HG03159 (cell line): ENCODE measurements at regions not wholly inside any gene's neighbourhood (a gene's known extent, or its start where the extent isn't known, plus 50 kb on each side); places are given as distances from the start of the nearest gene placed in this dataset.
"Not testable (repeated sequence)": the region's sequence is repeated elsewhere in the genome, so short reads cannot be mapped to it uniquely, and the experiment has no call there.

Experiments used
- ATAC-seq: cut with Tn5 transposase; IDR thresholded peaks from one replicate; pipeline ENCODE4 v1.9.1; 2021; ENCODE audit warnings: mild to moderate bottlenecking, moderate library complexity; ENCODE audit not compliant: unreplicated experiment

DNA sequence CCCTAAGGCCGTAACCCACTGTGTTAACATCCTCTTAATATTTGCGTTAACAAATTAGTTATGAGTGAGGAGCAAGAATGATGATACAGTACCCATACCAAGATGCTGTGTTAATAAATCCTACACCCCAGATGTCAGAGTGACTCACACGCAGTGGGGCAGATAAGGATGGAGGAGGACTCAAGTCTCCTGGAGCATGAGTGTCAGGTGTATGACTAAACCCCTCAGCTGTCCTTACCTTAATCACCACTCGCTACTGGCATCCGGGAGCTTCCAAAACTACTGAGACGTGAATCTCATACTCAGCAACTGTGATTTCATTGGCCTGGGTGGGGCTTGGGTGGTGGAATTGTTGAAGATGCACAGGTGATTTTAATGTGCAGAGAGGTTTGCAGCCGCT lies 131.3 kb upstream of the MTHFD1L start:
- ATAC-seq: no peak

DNA sequence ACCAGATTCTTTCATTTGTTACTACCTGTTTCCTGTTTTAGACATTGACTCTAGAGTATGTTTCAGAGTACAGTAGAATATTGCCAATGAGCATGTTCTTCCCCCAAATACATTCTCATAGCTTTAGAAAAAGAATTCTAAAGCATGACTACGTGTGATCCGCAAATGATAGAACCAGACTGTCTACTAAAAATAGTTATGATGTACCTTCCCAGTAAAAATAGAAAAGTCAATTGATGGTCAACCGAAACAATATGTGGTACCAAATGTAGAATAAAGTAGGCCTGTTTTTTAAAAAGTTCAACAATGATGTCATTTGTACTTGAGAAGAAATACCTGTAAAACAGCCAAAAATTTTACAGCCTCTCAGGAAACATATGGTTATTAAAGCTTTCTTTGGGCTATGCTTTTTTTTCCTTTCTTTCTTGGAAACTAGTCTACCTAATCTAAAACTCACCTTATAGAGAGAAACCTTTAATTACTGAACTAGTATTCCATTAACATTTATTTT lies 130.1 kb upstream of the MTHFD1L start:
- no peak for ATAC-seq

DNA sequence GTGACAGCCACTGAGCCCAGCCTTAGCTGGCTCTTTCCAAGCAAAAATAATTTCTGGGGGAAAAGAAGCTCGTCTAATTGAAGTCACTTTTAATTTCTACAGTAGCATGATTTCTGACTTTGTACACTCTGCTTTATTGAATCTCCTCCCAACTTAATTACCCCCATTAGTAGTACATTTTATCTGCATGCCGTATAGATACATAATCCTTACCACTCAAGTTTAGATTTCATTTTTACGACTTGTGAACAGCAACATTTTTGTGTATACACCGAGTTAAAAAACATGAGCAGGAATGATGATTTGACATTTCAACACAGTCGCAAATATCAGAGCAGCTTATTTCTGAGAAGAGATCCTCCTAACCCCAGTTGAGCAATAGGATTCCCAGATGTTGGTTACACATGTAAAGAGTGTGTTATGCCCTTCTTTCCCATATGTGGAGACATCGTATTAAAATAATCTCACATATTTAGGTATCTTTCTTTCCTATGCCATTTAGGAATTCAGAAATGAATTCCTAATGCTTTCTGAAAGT lies 127.3 kb upstream of the MTHFD1L start:
- ATAC-seq: no peak

DNA sequence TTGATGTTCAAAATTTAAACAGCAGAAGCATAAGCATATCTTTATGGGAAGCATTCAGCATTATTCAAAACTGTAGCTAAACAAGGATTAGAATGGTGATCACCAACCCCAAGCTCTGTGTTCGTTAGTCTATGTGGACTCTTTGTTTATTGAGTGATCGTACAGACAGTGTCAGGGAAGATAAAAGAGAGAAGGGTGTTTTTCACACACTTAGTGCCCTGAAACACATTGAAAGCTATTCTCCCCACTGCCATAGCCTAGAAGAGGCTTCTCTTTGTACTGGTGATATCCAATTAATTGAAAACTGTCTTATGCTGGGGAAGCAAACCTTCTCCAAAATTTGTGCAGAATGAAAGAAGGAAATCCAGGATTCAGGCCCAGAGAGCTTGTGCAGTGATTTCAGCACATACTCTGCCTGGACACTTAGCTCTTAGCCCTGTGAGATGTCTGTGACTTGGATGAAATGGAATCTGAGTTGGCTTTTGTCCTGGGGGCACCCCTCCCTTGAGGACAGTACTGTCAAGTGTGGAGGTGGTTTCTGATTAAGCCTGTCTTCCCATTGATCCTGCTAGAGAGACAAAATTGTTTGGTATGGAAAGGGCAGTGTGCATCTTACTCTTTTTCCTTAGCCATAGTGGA lies 125.7 kb upstream of the MTHFD1L start:
- no peak for ATAC-seq

DNA sequence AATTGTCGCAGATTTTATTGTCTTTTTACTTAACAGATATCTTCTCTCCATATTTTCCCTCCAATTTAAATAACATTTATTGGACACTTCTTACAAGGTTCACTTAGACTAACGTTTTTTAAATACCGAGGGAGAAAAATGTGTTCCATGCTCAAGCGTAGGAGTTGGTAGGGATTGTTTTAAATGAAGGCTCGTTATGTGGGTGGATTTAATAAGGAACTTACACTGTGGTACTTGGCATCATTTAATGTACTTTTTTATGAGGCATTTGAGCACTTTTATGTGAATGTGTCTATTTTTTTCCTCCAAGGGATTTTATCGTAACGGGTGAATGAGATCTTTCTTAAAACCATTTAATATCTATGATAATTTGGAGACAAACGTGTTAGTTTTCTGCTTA lies 125.0 kb upstream of the MTHFD1L start:
- ATAC-seq: no peak

DNA sequence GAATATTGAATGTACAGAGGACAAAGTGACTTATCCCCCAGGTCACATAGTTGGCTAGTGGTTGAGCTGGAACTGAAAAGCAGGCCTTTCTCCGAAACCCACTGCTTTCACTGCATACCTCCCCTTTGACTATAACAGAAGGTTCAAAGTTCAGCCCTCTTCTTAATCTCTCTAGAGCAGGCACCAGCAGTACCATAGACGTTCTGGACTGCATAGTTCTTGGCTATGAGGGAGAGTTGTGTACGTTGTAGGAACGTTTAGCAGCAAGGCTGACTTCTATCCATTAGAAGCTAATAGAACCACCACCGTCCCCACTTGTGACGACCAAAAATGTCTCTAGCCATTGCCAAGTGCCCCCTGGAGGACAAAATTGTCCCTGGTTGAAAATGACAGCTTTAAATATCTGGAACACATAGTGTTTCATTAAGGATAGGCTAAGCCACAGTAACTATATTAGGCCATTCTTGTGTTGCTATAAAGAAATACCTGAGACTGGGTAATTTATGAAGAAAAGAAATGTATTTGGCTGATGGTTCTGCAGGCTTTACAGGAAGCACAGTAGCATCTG lies 123.8 kb upstream of the MTHFD1L start:
- no peak for ATAC-seq

DNA sequence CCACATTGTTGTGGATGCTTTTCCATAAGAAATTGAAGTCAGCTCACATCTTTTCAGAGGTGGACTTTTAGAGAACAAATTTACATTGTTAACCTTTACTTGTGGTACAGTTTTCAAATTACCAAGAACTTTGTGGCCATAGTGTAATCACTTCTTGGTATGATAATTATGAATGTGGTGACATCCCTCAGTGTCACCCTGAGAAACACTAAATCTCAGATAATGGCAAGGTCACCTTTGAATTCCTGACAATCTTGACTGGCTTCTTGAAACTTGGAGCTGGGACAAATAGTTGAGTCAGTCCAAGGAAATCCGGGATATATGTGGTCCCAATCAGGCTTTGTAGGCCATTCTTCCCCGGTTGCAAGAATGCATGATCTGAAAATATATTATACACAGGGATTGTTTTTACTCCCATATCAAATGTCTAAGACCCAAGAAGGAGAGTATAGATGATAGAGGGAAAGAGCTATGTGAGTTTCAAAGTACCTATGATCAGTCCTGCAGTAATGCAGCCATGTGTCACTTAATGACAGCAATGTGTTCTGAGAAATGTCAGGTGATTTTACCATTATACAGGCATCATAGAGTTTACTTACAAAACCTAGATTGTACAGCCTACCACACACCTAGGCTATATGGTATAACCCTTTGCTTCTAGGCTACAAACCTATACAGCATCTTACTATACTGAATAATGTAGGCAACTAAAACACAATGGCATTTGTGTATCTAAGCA lies 120.8 kb upstream of the MTHFD1L start:
- no peak for ATAC-seq

DNA sequence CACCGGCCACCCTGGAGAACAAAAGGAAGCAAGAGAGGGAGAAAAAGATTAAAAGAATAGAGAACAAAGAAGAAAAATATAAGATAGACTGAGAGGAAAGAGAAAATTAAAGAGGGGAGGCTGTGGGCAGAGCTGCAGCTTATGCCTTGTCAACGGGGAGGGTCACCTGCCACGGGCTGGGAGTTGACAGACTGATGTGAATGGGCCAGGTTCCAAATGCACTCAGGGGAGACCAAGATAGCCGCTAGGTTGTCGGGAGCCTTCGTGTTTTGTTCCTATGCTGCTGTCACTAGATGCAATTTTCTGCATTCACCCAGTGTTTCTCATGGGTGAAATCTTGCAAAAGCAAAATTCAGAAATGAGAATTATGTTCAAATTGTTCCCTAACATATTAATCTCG lies 119.6 kb upstream of the MTHFD1L start:
- no peak for ATAC-seq

DNA sequence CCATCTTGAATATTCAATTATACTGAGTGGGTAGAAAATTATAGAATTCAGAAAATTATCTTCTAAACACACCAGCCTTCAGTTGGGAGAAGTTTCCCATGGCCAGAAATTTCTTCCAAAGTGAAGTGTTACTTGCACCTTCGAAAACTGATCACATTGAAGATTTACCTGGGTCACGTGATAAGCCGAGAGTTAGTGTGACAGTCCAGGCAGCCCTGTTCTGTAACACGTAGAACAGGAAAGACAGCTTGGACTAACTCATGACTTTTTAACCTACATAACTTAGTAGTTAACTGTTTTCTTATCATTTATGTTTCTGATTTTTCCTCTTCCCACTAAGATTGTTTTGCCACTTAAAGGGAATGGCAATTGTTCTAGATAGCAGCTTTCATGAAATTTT lies 118.3 kb upstream of the MTHFD1L start:
- no peak for ATAC-seq

DNA sequence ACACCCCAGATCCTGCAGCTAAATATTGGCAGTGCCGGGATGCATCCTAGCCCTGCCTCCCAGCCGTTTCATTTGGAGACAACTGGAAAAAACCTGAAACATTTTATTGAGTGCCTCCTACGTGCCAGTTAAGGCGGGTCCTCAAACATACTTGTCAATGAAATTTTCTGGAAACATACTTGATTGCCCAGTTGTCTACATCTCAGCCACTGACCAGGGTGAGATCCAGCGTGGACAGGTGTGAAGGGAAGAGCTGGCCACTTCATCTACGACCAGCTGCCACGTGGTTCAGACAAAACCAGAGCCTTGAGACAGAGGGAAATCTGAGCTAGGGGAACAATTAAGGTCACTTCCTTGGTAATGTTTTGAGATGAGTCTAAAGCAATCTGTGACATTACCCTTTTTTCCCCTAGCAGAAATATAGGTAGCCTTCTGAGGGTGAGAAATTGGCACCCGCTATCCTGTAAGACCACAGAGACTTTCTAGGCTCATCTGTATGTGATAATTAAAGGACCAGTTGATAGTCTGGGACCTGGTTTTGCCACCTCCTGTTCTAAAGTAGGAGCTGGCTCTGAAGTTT lies 116.3 kb upstream of the MTHFD1L start:
- no peak for ATAC-seq

DNA sequence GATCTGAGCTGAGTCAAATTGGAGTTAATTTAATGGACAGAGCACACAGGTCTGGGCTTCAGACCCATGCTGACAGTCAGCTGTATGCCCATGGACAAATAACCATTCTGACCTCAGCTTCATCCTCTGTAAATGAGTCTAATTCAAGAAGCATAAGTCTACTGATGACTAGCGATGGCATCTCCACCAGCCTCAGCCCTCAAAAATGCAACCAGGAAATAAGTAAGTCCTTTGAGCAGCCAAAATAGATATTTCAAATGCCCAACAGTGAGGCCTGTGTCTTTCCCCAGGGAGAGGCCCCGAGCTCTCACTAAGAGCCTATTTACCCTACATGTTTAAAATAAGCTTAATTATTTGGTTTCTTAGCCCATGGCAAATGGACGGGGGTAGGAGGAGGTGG lies 114.2 kb upstream of the MTHFD1L start:
- no peak for ATAC-seq

DNA sequence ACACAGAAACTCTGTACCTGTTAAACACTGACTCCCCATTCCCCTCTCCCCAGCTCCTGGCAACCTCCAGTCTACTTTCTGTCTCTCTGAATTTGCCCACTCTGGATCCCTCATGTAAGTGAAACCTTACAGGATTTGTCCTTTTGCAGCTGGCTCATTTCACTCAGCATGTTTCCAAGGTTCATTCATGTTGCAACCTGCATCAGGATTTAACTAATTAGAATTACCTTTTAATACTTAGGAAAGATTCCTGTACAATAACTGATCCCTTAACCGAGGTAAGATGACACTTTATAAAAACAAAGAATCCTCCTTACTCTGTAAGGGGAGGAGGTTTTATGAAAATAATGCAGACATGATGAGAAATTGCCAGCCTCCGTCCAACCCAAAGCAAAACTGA lies 113.1 kb upstream of the MTHFD1L start:
- ATAC-seq: no peak

DNA sequence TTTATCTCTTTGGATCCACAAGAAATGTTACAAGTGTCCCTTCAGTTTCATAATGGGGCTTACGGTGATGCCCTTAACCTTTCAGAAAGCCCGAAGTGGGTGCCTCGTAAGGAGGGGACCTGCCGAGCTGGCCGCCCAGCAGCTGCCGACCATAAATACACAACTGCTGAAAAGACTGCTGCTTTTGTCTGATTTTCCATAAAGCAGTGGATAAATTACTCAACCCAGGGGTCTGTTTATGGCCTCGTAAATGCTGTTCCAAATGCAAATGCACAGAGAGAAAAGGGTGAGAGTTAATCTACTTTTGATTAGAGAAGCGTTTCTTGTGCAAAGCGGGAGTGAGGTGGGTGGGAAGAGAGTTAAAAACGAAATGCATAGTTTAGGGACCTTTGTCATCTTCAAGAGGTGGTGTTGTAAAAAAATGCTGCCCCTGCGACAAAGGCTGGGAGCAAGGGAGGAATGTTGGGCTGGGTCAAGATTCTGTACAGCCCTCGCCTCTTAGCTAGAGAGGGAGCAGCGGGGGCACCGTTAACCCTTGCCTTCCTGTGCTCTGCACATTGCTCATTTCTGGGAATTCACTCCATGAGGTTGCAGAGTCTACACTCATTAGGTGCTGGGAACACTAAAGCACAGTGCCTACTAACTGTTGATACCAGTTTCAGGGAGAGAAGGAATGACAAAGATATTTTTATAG lies 112.0 kb upstream of the MTHFD1L start:
- ATAC-seq: no peak

DNA sequence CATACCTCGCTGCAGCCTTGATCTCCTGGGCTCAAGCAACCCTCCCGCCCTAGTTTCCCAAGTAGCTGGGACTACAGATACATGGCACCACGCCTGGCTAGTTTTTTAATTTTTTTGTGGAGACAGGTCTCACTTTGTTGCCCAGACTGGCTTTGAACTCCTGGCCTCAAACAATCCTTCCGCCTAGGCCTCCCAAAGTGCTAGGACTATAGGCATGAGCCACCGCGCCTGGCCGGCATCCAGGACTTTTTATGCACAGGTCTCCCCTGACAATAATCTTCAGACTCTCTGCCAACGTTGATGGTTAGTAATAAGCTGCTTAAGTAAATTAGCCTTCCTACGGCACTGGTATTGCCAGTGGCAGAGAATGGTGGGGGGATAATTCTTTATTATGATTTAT lies 110.5 kb upstream of the MTHFD1L start:
- ATAC-seq: no peak

DNA sequence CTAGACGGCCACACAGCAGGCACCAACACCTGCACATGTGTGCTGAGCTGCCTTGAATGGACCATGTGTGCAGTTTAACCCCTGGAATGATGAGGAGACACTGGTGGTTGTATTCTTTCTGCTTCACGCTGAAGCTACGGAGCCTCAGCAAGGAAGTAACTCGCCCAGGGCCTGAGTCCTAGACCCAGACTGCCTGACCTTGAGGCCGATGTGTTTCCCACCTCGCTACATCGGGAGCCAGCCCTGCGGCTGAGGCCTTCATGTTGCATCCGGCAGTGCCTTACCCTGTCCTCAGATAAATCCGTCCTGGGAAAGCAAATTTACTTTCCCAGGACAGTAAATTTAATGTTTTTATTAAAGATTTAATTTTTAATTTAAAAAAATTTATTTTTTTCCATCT lies 110.0 kb upstream of the MTHFD1L start:
- ATAC-seq: no peak

DNA sequence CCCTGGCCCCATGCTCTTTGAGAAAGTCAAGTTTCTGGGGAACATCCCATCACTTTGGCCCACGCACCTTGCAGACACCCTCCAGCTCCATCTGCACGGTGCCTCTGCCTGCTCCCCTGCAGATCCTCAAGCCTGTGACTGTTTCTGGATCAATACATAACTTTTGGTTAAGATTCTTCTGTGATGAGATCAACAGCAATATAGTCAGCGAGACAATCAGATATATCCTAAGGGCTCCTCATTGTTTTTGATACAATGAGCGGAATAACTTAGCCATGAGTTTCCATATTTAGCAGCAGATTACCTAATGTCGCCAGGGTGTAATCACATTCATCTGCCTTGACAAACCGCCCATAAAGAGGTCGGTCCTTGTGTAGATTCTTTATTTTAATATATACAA lies 109.3 kb upstream of the MTHFD1L start:
- ATAC-seq: no peak

DNA sequence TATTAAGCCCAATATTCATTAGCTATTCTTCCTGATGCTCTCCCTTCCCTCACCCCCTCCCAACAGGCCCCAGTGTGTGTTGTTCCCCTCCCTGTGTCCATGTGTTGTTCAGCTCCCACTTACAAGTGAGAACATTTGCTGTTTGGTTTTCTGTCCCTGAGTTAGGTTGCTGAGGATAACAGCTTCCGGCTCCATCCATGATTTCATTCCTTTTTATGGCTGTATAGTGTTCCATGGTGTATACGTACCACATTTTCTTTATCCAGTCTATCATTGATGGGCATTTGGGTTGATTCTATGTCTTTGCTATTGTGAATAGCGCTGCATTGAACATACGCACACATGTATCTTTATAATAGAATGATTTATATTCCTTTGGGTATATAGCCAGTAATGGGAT lies 107.7 kb upstream of the MTHFD1L start:
- ATAC-seq: not testable (repeated sequence)

DNA sequence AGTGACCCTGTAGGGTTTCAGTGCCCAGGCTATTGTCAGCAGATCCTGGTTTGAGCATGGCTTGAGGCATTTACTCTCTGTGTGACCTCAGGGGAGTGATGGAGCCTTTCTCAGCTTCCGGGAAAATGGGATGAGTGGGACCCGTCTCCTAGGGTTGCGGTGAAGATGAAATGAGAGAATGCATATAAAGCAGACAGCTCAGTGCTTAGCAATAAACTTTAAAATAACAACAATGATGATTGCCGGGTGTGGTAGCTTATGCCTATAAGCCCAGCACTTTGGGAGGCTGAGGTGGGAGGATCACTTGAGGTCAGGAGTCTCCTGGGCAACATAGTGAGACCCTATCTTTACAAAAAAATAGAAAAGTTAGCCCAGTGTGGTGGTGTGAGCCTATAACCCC lies 106.0 kb upstream of the MTHFD1L start:
- no peak for ATAC-seq

DNA sequence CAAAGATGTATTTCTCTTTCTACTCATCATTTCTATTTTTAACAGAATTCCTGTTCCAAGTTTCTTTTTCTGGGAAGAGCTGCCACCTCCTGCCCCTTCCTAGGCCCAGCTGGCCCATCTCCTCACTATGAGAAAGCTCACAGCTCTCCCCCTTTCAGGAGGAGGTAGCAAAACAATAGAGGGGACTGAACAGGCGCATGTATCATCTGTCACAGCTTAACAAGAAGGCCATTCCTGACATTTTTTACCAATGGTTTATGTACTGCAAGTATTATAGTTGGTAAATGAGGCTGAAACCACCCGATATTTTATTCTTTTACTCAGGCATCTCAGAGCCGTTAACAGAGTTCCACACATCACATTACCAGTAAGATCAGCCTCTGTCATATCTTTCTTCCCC lies 103.7 kb upstream of the MTHFD1L start:
- no peak for ATAC-seq

DNA sequence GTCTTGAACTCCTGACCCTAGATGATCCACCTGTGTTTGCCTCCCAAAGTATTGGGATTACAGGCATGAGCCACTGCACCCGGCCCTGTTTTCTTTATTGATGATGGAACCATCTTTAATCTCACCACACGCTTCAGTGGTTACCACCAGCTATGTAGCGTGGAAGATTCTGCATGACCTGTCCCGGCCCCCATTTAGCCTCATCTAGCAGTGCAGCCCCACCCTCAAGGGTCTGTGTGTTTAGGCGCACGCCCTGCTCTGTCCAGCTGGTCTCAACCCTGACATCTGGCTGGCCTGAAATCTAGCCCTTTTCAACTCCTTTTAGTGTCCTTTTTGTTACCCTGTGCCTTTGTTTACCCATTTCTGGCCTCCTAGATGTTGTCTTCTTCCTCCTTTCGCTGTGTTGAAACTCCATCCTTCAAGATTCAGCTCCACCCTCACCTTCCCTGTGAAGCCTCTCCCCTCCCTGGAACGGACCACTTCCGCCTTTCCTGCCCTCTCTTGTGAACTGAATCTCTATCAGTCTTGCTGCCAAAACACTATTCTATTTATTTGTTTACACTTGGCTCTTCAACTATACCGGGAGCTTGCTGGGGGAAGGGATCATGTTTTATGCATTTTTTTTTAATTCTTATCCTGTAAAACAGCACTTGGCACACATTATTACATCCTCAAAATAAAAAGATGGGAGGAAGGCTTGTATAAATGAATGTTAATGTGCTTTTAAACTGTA lies 101.0 kb upstream of the MTHFD1L start:
- ATAC-seq: no peak
